ENCODE measurements at regions not wholly inside any gene's neighbourhood (a gene's known extent, or its start where the extent isn't known, plus 50 kb on each side); places are given as distances from the start of the nearest gene placed in this dataset.

GRCh38 chr7:17054836-17055235 lies 173.1 kb upstream of the AGR3 start (continued):
- TF ChIP-seq CBX5 (IDR thresholded peaks at IDR 0.05; ENCODE audit: low read depth), result no peak
- TF ChIP-seq DPF2 (IDR thresholded peaks at IDR 0.05), result no peak
- no peak for TF ChIP-seq NBN (IDR thresholded peaks at IDR 0.05)
- TF ChIP-seq ZNF207 (IDR thresholded peaks at IDR 0.05; ENCODE audit: borderline replicate concordance), result no peak
- no peak for TF ChIP-seq POLR2AphosphoS2 (IDR thresholded peaks at IDR 0.05; ENCODE audit: low read depth, low read length)

- no TSS peak for BruUV-seq (replicated peaks)
- intact Hi-C loops (cut with micrococcal nuclease; ENCODE audit: unreplicated experiment) (no loop called here), in situ Hi-C loops (cut with MboI) (no loop called here)
- DNase-seq (ENCODE audit: low read depth, low spot score) (no peak), FAIRE-seq (no peak), ATAC-seq (no peak)
- no peaks in the 10 kb centered on the region for H3K9me3 ChIP-seq (replicated peaks; ENCODE audit: control insufficient read depth, insufficient read depth, low read length)
- H2AFZ ChIP-seq (ENCODE audit: control insufficient read depth, low read depth, low read length), result no peak overlapping the region
- CTCF ChIA-PET, result interaction anchor here (1.3 kb wide), 2 partner anchors 72 to 247 kb away, joined by 3 to 5 read pairs; no protein-coding TSS in a partner anchor
- no peak overlapping the region for H3K27ac ChIP-seq (ENCODE audit: control insufficient read depth, insufficient read depth)
- WGBS (ENCODE audit: insufficient coverage, insufficient replicate concordance, low lambda C conversion rate, missing lambda C conversion rate), result 91% methylated on average over 2 of the region's 2 CpGs
- H3K4me3 ChIP-seq, result no peak overlapping the region
- H3K79me2 ChIP-seq (ENCODE audit: control insufficient read depth, insufficient read depth, low read length), result no peaks in the 10 kb centered on the region
- no peaks in the 10 kb centered on the region for H3K36me3 ChIP-seq (ENCODE audit: control insufficient read depth in 2 of 2, insufficient read depth in 2 of 2, low read length in 1 of 2)
- H3K9ac ChIP-seq (ENCODE audit: control insufficient read depth, insufficient read depth, low read length), result no peak overlapping the region
- no peaks in the 10 kb centered on the region for H3K27me3 ChIP-seq (replicated peaks in 1 of 2; ENCODE audit: control insufficient read depth in 2 of 2, insufficient read depth in 2 of 2, low read length in 1 of 2)
- no peaks in the 10 kb centered on the region for H4K20me1 ChIP-seq (ENCODE audit: control insufficient read depth, insufficient read depth)
- TF ChIP-seq WRNIP1 (IDR thresholded peaks at IDR 0.05; ENCODE audit: borderline replicate concordance, low read depth, low read length) (no peak), USF2 (IDR thresholded peaks at IDR 0.05; ENCODE audit: borderline replicate concordance, low read depth, low read length) (no peak), PAX5 (IDR thresholded peaks at IDR 0.05; ENCODE audit: borderline replicate concordance, low read depth, low read length) (no peak), POLR2AphosphoS5 (IDR thresholded peaks at IDR 0.05; ENCODE audit: low read length) (no peak), HCFC1 (IDR thresholded peaks at IDR 0.05; ENCODE audit: low read length) (no peak), NBN (IDR thresholded peaks at IDR 0.05) (no peak)
- SMC1A ChIA-PET (ENCODE audit: uncharacterized antibody, unreplicated experiment), result interaction anchor here (0.8 kb wide), 1 partner anchor 251 kb away, joined by 4 read pairs; no protein-coding TSS in a partner anchor
- H3K4me1 ChIP-seq (ENCODE audit: control insufficient read depth, insufficient read depth, low read length), result no peaks in the 10 kb centered on the region
- H3K4me2 ChIP-seq (ENCODE audit: control insufficient read depth, insufficient read depth), result no peak overlapping the region
- POLR2A ChIA-PET, result no interaction called here
- RAD21 ChIA-PET (ENCODE audit: unreplicated experiment), result no interaction called here
These were observed 173.8 kb upstream of the AGR3 start for GRCh38 chr7:17055596-17055995.
